Astrocyte (in vitro differentiated cells and primary cell): ENCODE measurements at regions not wholly inside any gene's neighbourhood (a gene's known extent, or its start where the extent isn't known, plus 50 kb on each side); places are given as distances from the start of the nearest gene placed in this dataset.

ENCODE experiments used
- DNase-seq: peaks from one replicate; pipeline ENCODE4 v3.0.0-alpha.2; 2010; ENCODE audit warnings: low read depth
- FAIRE-seq: peaks from 2 replicates; lab custom pipeline; 2011; peaks lifted over from hg19 to GRCh38; lab: Jason Lieb, UNC
- H2AFZ ChIP-seq: 2 replicates; pipeline ENCODE4 v1.6.0; 2012; ENCODE audit warnings: low read depth, low read length, inconsistent platforms
- H3K27ac ChIP-seq: 2 replicates; pipeline ENCODE4 v1.5.1; 2011; ENCODE audit warnings: low read depth, low read length, inconsistent platforms
- H3K27me3 ChIP-seq: 2 replicates; pipeline ENCODE4 v1.6.0; 2011; ENCODE audit warnings: low read length, inconsistent platforms; ENCODE audit not compliant: insufficient read depth
- H3K36me3 ChIP-seq: 2 replicates; pipeline ENCODE4 v1.5.1; 2011; ENCODE audit warnings: low read length, inconsistent platforms; ENCODE audit not compliant: insufficient read depth
- H3K4me1 ChIP-seq: 2 replicates; pipeline ENCODE4 v1.5.1; 2011; ENCODE audit warnings: low read length, inconsistent platforms; ENCODE audit not compliant: insufficient read depth
- H3K4me2 ChIP-seq: 2 replicates; pipeline ENCODE4 v1.6.0; 2012; ENCODE audit warnings: low read length, inconsistent platforms
- H3K4me3 ChIP-seq: 2 replicates; pipeline ENCODE4 v1.5.1; 2011; ENCODE audit warnings: low read depth, mild to moderate bottlenecking, low read length, inconsistent platforms; ENCODE audit not compliant: insufficient read depth
- H3K79me2 ChIP-seq: 2 replicates; pipeline ENCODE4 v1.6.0; 2012; ENCODE audit warnings: mild to moderate bottlenecking, low read length, inconsistent platforms; ENCODE audit not compliant: insufficient read depth
- H3K9ac ChIP-seq: 2 replicates; pipeline ENCODE4 v1.6.0; 2012; ENCODE audit warnings: mild to moderate bottlenecking, low read length, inconsistent platforms
- H3K9me3 ChIP-seq: 2 replicates; pipeline ENCODE4 v1.5.1; 2012; ENCODE audit warnings: low read depth, mild to moderate bottlenecking, low read length, inconsistent platforms; ENCODE audit not compliant: insufficient read depth
- H4K20me1 ChIP-seq: 2 replicates; pipeline ENCODE4 v1.6.0; 2012; ENCODE audit warnings: low read length, inconsistent platforms; ENCODE audit not compliant: insufficient read depth
- H3K27ac Mint-ChIP-seq: one replicate; pipeline ENCODE4 v1.8.0; 2021; ENCODE audit warnings: mild to moderate bottlenecking, mixed read lengths; ENCODE audit not compliant: unreplicated experiment
- H3K27me3 Mint-ChIP-seq: one replicate; pipeline ENCODE4 v1.8.0; 2021; ENCODE audit warnings: low read depth, mixed read lengths; ENCODE audit not compliant: unreplicated experiment
- H3K36me3 Mint-ChIP-seq: one replicate; pipeline ENCODE4 v1.8.0; 2021; ENCODE audit warnings: low read depth, mixed read lengths; ENCODE audit not compliant: unreplicated experiment
- H3K4me1 Mint-ChIP-seq: one replicate; pipeline ENCODE4 v1.8.0; 2021; ENCODE audit warnings: low read depth, mixed read lengths; ENCODE audit not compliant: unreplicated experiment
- H3K4me3 Mint-ChIP-seq: one replicate; pipeline ENCODE4 v1.8.0; 2021; ENCODE audit warnings: mild to moderate bottlenecking, moderate library complexity, mixed read lengths; ENCODE audit not compliant: unreplicated experiment
- H3K9me3 Mint-ChIP-seq: one replicate; pipeline ENCODE4 v1.8.0; 2021; ENCODE audit warnings: mild to moderate bottlenecking, mixed read lengths; ENCODE audit not compliant: unreplicated experiment
- EZH2 ChIP-seq: IDR thresholded peaks from 2 replicates; pipeline ENCODE4 v1.6.1; 2012; ENCODE audit warnings: mild to moderate bottlenecking, low read length, inconsistent platforms; ENCODE audit not compliant: insufficient read depth
- TF ChIP-seq, protein P1 (sequence below): IDR thresholded peaks from 2 replicates; pipeline ENCODE4 v1.5.1; 2011; ENCODE audit warnings: low read depth, mild to moderate bottlenecking, inconsistent platforms, low read length, moderate library complexity; ENCODE audit not compliant: insufficient read depth

DNA sequence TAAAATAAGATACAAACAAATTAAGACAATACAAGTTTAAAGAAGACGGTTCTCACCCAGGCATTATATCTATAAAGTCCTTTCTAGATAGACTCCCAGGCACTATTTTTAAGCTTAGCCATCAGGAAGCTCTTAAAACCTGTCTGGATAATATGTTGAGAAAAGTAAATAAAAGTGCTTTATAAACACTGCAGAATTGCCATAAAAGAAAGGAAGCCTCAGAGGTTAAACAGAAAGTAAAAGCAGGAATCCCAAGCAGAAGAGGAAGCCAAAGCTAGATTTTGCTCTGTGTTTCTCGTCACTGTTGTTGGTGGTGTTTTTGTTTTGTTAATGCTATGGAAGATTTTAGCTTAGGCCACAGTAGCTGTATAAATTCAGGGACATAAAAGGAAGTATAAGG, 1267.3 kb downstream of the PCDH19 start:
- no peak for DNase-seq
- Mint-ChIP-seq H3K27ac (no peak overlapping the region), H3K36me3 (peaks cover 2% of the 10 kb centered on the region), H3K27me3 (no peaks in the 10 kb centered on the region), H3K9me3 (no peaks in the 10 kb centered on the region), H3K4me3 (no peak overlapping the region), H3K4me1 (no peaks in the 10 kb centered on the region)
- no peak overlapping the region for H3K27ac ChIP-seq
- TF ChIP-seq EZH2: no peak
- TF ChIP-seq, protein P1, sequence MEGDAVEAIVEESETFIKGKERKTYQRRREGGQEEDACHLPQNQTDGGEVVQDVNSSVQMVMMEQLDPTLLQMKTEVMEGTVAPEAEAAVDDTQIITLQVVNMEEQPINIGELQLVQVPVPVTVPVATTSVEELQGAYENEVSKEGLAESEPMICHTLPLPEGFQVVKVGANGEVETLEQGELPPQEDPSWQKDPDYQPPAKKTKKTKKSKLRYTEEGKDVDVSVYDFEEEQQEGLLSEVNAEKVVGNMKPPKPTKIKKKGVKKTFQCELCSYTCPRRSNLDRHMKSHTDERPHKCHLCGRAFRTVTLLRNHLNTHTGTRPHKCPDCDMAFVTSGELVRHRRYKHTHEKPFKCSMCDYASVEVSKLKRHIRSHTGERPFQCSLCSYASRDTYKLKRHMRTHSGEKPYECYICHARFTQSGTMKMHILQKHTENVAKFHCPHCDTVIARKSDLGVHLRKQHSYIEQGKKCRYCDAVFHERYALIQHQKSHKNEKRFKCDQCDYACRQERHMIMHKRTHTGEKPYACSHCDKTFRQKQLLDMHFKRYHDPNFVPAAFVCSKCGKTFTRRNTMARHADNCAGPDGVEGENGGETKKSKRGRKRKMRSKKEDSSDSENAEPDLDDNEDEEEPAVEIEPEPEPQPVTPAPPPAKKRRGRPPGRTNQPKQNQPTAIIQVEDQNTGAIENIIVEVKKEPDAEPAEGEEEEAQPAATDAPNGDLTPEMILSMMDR: no peak
- no peaks in the 10 kb centered on the region for H3K9me3 ChIP-seq
- H2AFZ ChIP-seq: no peak overlapping the region
- no peaks in the 10 kb centered on the region for H3K27me3 ChIP-seq
- H3K4me1 ChIP-seq: no peaks in the 10 kb centered on the region
- no peak overlapping the region for H3K9ac ChIP-seq
- H3K4me2 ChIP-seq: no peak overlapping the region
- H3K4me3 ChIP-seq: no peak overlapping the region
- no peaks in the 10 kb centered on the region for H3K36me3 ChIP-seq
- H3K79me2 ChIP-seq: no peaks in the 10 kb centered on the region
- no peak for FAIRE-seq
- no peaks in the 10 kb centered on the region for H4K20me1 ChIP-seq

DNA sequence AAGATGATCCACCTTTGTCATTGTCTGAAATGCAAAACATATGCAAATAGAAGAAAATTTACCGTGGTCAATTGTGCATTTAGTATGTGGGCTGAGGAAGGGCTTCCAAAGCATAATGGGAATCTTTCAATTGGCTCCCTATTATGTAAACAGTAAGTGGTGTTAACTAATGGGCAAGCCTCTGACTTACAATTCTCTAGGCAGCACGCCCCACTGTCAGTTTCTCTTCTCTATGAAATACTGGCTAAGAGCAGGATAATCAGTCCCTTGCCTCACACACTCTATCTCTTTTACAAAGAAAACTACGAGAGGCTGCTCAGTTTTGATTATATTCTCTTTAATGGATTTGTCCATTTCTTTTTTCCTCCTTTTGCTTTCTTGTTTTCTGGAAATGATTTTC, 1272.6 kb downstream of the PCDH19 start:
- FAIRE-seq: no peak
- H4K20me1 ChIP-seq: no peaks in the 10 kb centered on the region
- H2AFZ ChIP-seq: no peak overlapping the region
- no peaks in the 10 kb centered on the region for H3K9me3 Mint-ChIP-seq
- H3K4me1 ChIP-seq: no peaks in the 10 kb centered on the region
- no peaks in the 10 kb centered on the region for H3K4me1 Mint-ChIP-seq
- TF ChIP-seq EZH2: no peak
- TF ChIP-seq, protein P1: no peak
- H3K79me2 ChIP-seq: no peaks in the 10 kb centered on the region
- no peak overlapping the region for H3K9ac ChIP-seq
- DNase-seq: no peak
- H3K4me2 ChIP-seq: no peak overlapping the region
- H3K27me3 Mint-ChIP-seq: no peaks in the 10 kb centered on the region
- H3K4me3 ChIP-seq: no peak overlapping the region
- H3K27ac ChIP-seq: no peak overlapping the region
- H3K27me3 ChIP-seq: no peaks in the 10 kb centered on the region
- no peak overlapping the region for H3K27ac Mint-ChIP-seq
- H3K36me3 ChIP-seq: no peaks in the 10 kb centered on the region
- H3K9me3 ChIP-seq: no peaks in the 10 kb centered on the region
- H3K36me3 Mint-ChIP-seq: no peaks in the 10 kb centered on the region
- H3K4me3 Mint-ChIP-seq: no peak overlapping the region

DNA sequence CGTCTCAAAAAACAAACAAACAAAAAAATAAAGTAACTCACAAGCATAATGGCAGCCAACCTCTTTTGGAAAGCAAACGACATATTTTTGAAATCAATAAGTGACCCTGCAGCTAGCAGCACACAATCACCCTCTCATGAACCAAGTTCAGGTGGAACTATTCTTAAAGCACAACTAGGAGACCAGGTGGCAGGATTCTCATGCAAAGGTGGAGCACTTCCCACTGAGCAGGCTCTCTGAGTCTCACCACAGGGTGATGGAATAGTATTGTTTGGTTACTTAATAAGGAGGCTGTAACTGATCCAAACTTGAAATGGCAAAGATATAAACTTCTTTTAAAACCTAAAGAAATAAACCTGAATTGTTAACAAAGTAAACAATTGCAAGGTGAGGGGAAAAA, 1293.1 kb downstream of the PCDH19 start:
- Mint-ChIP-seq H3K27me3 (no peaks in the 10 kb centered on the region), H3K36me3 (no peaks in the 10 kb centered on the region), H3K27ac (no peak overlapping the region), H3K9me3 (no peaks in the 10 kb centered on the region), H3K4me1 (no peaks in the 10 kb centered on the region), H3K4me3 (no peak overlapping the region)
- no peak overlapping the region for H3K4me2 ChIP-seq
- H3K27ac ChIP-seq: no peak overlapping the region
- TF ChIP-seq, protein P1: no peak
- no peak for TF ChIP-seq EZH2
- H3K9ac ChIP-seq: no peak overlapping the region
- no peaks in the 10 kb centered on the region for H3K27me3 ChIP-seq
- no peaks in the 10 kb centered on the region for H3K9me3 ChIP-seq
- DNase-seq (no peak), FAIRE-seq (no peak)
- no peaks in the 10 kb centered on the region for H3K4me1 ChIP-seq
- H2AFZ ChIP-seq: no peak overlapping the region
- no peak overlapping the region for H3K4me3 ChIP-seq
- no peaks in the 10 kb centered on the region for H4K20me1 ChIP-seq
- H3K79me2 ChIP-seq: no peaks in the 10 kb centered on the region
- H3K36me3 ChIP-seq: no peaks in the 10 kb centered on the region
